Mucosa of rectum (tissue), 2 donors: ENCODE measurements at regions not wholly inside any gene's neighbourhood (a gene's known extent, or its start where the extent isn't known, plus 50 kb on each side); places are given as distances from the start of the nearest gene placed in this dataset.
"Not testable (repeated sequence)": the region's sequence is repeated elsewhere in the genome, so short reads cannot be mapped to it uniquely, and the experiment has no call there.

ENCODE experiments used
- H3K27ac ChIP-seq, 2 donors: one replicate each; pipeline ENCODE4 v1.7.0; 2013; ENCODE audit warnings: inconsistent platforms in 2 of 2, low read depth in 2 of 2, low read length in 2 of 2
- H3K27me3 ChIP-seq, 2 donors: one replicate each; pipeline ENCODE4 v1.7.0; 2013; ENCODE audit warnings: low read length in 2 of 2; ENCODE audit not compliant: control insufficient read depth in 2 of 2, insufficient read depth in 2 of 2
- H3K36me3 ChIP-seq, 2 donors: one replicate each; pipeline ENCODE4 v1.7.0; 2013; ENCODE audit warnings: low read length in 2 of 2; ENCODE audit not compliant: control insufficient read depth in 2 of 2, insufficient read depth in 2 of 2
- H3K4me1 ChIP-seq, 2 donors: one replicate each; pipeline ENCODE4 v1.7.0; 2013; ENCODE audit warnings: low read length in 2 of 2, mild to moderate bottlenecking in 1 of 2; ENCODE audit not compliant: control insufficient read depth in 2 of 2, insufficient read depth in 2 of 2
- H3K4me3 ChIP-seq, 2 donors: one replicate each; pipeline ENCODE4 v1.7.0; 2013; ENCODE audit warnings: low read length in 2 of 2
- H3K9ac ChIP-seq, 2 donors: one replicate each; pipeline ENCODE4 v1.7.0; 2013; ENCODE audit warnings: low read length in 2 of 2, low read depth in 1 of 2, mild to moderate bottlenecking in 1 of 2
- H3K9me3 ChIP-seq, 2 donors: one replicate each; pipeline ENCODE4 v1.7.0; 2013; ENCODE audit warnings: low read length in 2 of 2; ENCODE audit not compliant: control insufficient read depth in 2 of 2
- donor health status: healthy.
- donor health status: Normal muscosa, but diverticular disease.

DNA sequence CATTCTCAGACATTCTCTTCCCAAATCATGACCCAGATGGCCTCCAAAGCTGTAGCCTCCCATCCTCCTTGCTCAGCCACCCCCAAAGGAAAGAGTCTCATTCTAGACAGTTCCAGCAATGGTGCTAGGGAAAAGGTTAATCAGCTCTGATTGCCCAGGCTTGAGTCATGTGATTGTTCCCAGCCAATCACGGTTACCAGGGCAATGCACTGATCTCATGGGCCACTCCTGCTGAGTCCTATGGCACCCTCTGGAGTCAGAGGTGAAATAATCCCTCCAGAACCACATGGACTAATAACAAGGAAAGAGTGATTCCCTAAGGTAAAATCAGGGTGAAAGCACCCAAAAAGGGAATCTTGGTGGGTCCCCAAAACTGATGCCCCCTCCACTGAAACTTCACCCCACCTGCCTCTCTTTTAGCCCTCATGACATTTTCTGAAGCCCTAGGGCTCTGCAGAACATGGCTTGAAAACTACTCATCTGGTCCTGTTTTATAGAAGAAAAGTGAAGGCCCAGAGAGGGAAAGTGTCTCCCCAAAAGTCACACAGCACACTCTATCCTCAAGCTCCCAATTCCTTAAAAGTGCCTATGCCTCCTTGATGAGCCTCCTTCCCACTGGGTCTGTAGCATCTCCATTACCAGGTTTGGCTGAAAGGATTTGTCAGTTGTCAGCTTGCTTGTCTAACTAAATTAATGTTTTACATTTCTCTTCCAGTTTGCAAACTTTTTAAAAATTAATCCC is 203.7 kb downstream of the MN1 start:
- Histone ChIP-seq H3K27ac (no peak overlapping the region), H3K4me3 (no peak overlapping the region), H3K36me3 (no peaks in the 10 kb centered on the region), H3K27me3 (no peaks in the 10 kb centered on the region), H3K9me3 (no peaks in the 10 kb centered on the region), H3K9ac (no peak overlapping the region), H3K4me1 (no peaks in the 10 kb centered on the region)

DNA sequence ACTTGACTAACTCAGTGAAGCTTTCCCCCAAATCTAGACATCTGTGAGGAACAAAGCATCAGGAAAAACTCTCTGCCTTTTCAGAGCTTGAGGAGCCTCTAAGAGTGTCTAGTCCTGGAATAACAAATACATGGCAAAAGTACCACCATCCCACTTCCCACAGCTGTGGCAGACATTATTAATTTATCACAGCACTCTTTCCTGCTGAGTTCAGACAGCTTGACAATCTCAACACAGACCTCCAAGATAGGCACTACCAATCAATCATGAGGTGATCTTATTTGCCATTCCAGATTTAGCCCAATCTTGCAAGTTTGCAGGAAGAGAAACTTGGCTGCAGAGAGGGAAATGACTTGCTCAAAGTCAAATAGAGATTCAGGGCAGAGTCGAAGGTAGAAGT is 202.8 kb downstream of the MN1 start:
- no peaks in the 10 kb centered on the region for H3K9me3 ChIP-seq
- H3K36me3 ChIP-seq, result no peaks in the 10 kb centered on the region
- H3K4me3 ChIP-seq, result no peak overlapping the region
- no peaks in the 10 kb centered on the region for H3K4me1 ChIP-seq
- H3K27ac ChIP-seq, result no peak overlapping the region
- no peak overlapping the region for H3K9ac ChIP-seq
- H3K27me3 ChIP-seq, result no peaks in the 10 kb centered on the region

GRCh38 chr22:27601195-27601594 is 200.4 kb downstream of the MN1 start:
- Histone ChIP-seq H3K4me1 (no peaks in the 10 kb centered on the region), H3K9me3 (no peaks in the 10 kb centered on the region), H3K4me3 (no peak overlapping the region), H3K36me3 (no peaks in the 10 kb centered on the region), H3K27ac (no peak overlapping the region), H3K27me3 (no peaks in the 10 kb centered on the region), H3K9ac (no peak overlapping the region)

- H3K4me3 ChIP-seq, result no peak overlapping the region
- no peak overlapping the region for H3K9ac ChIP-seq
- no peaks in the 10 kb centered on the region for H3K9me3 ChIP-seq
- H3K36me3 ChIP-seq, result no peaks in the 10 kb centered on the region
- H3K27me3 ChIP-seq, result no peaks in the 10 kb centered on the region
- H3K27ac ChIP-seq, result no peak overlapping the region
- no peaks in the 10 kb centered on the region for H3K4me1 ChIP-seq
These were observed 199.2 kb downstream of the MN1 start for GRCh38 chr22:27602390-27602789.

- H3K9me3 ChIP-seq, result no peaks in the 10 kb centered on the region
- H3K4me1 ChIP-seq, result no peaks in the 10 kb centered on the region
- H3K27me3 ChIP-seq, result no peaks in the 10 kb centered on the region
- no peak overlapping the region for H3K27ac ChIP-seq
- no peaks in the 10 kb centered on the region for H3K36me3 ChIP-seq
- no peak overlapping the region for H3K9ac ChIP-seq
- H3K4me3 ChIP-seq, result no peak overlapping the region
These were observed 198.3 kb downstream of the MN1 start for GRCh38 chr22:27603111-27603799.

GRCh38 chr22:27603800-27604144 is 197.8 kb downstream of the MN1 start:
- no peak overlapping the region for H3K4me3 ChIP-seq
- H3K27ac ChIP-seq, result no peak overlapping the region
- no peaks in the 10 kb centered on the region for H3K27me3 ChIP-seq
- H3K36me3 ChIP-seq, result no peaks in the 10 kb centered on the region
- no peaks in the 10 kb centered on the region for H3K4me1 ChIP-seq
- no peak overlapping the region for H3K9ac ChIP-seq
- H3K9me3 ChIP-seq, result no peaks in the 10 kb centered on the region

GRCh38 chr22:27605390-27605789 is 196.2 kb downstream of the MN1 start:
- Histone ChIP-seq H3K27me3 (no peaks in the 10 kb centered on the region), H3K9ac (no peak overlapping the region), H3K4me1 (no peaks in the 10 kb centered on the region), H3K4me3 (no peak overlapping the region), H3K27ac (no peak overlapping the region), H3K36me3 (no peaks in the 10 kb centered on the region), H3K9me3 (no peaks in the 10 kb centered on the region)

- H3K4me3 ChIP-seq, H3K27ac ChIP-seq, H3K36me3 ChIP-seq, H3K9me3 ChIP-seq, H3K9ac ChIP-seq, H3K27me3 ChIP-seq, H3K4me1 ChIP-seq: not testable (repeated sequence)
These were observed 193.8 kb downstream of the MN1 start for GRCh38 chr22:27607750-27608149.

DNA sequence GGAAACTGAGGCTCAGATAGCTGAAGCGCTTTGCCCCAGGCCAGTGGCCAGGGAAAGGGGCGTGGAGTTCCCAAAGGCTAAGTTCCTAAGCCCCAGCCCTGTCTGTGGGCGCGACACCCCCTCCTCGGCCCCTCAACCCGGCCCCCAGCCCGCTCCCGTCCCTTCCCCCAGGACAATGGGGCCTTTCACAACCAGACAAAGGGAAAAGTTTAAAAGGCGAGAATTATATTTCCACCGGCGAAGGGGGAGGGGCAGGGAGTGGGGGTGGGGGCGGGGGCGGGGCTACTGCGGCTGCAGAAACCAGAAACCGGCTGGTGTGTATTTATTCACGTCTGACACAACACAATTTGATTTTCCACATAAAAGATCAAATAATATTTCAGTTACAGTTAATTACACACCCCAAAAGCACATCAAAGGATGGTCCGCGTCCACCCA is 192.1 kb downstream of the MN1 start:
- no peaks in the 10 kb centered on the region for H3K4me1 ChIP-seq
- H3K27ac ChIP-seq, result no peak overlapping the region
- no peak overlapping the region for H3K9ac ChIP-seq
- H3K9me3 ChIP-seq, result no peaks in the 10 kb centered on the region
- H3K4me3 ChIP-seq, result no peak overlapping the region
- H3K27me3 ChIP-seq, result peaks cover 10 to 13% of the 10 kb centered on the region in 2 donors
- H3K36me3 ChIP-seq, result no peaks in the 10 kb centered on the region

DNA sequence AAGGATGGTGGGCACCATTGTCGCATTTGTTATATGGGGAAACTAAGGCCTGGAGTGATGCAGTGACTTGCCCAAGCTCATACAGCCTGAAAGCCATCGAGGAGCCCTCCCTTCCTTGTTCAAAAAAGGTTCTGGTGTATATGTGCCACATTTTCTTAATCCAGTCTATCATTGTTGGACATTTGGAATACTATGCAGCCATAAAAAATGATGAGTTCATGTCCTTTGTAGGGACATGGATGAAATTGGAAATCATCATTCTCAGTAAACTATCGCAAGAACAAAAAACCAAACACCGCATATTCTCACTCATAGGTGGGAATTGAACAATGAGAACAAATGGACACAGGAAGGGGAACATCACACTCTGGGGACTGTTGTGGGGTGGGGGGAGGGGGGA is 191.4 kb downstream of the MN1 start:
- not testable (repeated sequence) for H3K9me3 ChIP-seq, H3K36me3 ChIP-seq, H3K4me3 ChIP-seq, H3K9ac ChIP-seq, H3K4me1 ChIP-seq, H3K27ac ChIP-seq
- peaks cover 16 to 20% of the 10 kb centered on the region in 2 donors for H3K27me3 ChIP-seq
